WTC11 (cell line): ENCODE measurements at regions not wholly inside any gene's neighbourhood (a gene's known extent, or its start where the extent isn't known, plus 50 kb on each side); places are given as distances from the start of the nearest gene placed in this dataset.
"Not testable (repeated sequence)": the region's sequence is repeated elsewhere in the genome, so short reads cannot be mapped to it uniquely, and the experiment has no call there.

Experiments used
- ATF3 ChIP-seq: sonication (generic); formaldehyde crosslinking; conservative IDR thresholded peaks from 2 replicates; pipeline ENCODE4 v1.8.1; 2022; ENCODE audit warnings: mild to moderate bottlenecking, missing genetic modification reagents
- CTCF ChIP-seq: fragments of 200-600 bp; IDR thresholded peaks from 2 replicates; pipeline ENCODE4 v1.8.0; 2022; ENCODE audit warnings: antibody characterized with exemption
- MXD4 ChIP-seq: fragments of 250-450 bp; sonication (Bioruptor Pico); IDR thresholded peaks from 2 replicates; pipeline ENCODE4 v1.8.0; 2021; ENCODE audit warnings: mild to moderate bottlenecking, moderate library complexity, borderline replicate concordance
- NR2C2 ChIP-seq: sonication (generic); formaldehyde crosslinking; IDR thresholded peaks from 2 replicates; pipeline ENCODE4 v1.8.0; 2022; ENCODE audit warnings: mild to moderate bottlenecking, missing genetic modification reagents
- OVOL2 ChIP-seq: fragments of 250-450 bp; sonication (Bioruptor Pico); IDR thresholded peaks from 2 replicates; pipeline ENCODE4 v1.9.0; 2021; ENCODE audit warnings: mild to moderate bottlenecking, borderline replicate concordance
- PREB ChIP-seq: sonication (generic); formaldehyde crosslinking; IDR thresholded peaks from 2 replicates; pipeline ENCODE4 v1.8.1; 2022; ENCODE audit warnings: mild to moderate bottlenecking, missing genetic modification reagents, moderate library complexity, borderline replicate concordance
- TEAD4 ChIP-seq: sonication (generic); formaldehyde crosslinking; IDR thresholded peaks from 2 replicates; pipeline ENCODE4 v1.8.0; 2022; ENCODE audit warnings: mild to moderate bottlenecking, missing genetic modification reagents
- USF2 ChIP-seq: sonication (generic); formaldehyde crosslinking; IDR thresholded peaks from 2 replicates; pipeline ENCODE4 v1.8.1; 2023; ENCODE audit warnings: mild to moderate bottlenecking, missing genetic modification reagents, moderate library complexity
- ZBTB21 ChIP-seq: sonication (generic); formaldehyde crosslinking; IDR thresholded peaks from 2 replicates; pipeline ENCODE4 v1.8.1; 2023; ENCODE audit warnings: mild to moderate bottlenecking, missing genetic modification reagents, borderline replicate concordance
- TF ChIP-seq, protein P1 (sequence below): sonication (generic); formaldehyde crosslinking; IDR thresholded peaks from 2 replicates; pipeline ENCODE4 v1.8.0; 2022; ENCODE audit warnings: mild to moderate bottlenecking, missing genetic modification reagents
- TF ChIP-seq, protein P2 (sequence below): sonication (generic); formaldehyde crosslinking; IDR thresholded peaks from 2 replicates; pipeline ENCODE4 v1.8.1; 2022; ENCODE audit warnings: low read depth, missing genetic modification reagents, borderline replicate concordance

GRCh38 chr1:146487555-146487954 lies 258.7 kb upstream of the NOTCH2NLA start:
- TF ChIP-seq, protein P1, sequence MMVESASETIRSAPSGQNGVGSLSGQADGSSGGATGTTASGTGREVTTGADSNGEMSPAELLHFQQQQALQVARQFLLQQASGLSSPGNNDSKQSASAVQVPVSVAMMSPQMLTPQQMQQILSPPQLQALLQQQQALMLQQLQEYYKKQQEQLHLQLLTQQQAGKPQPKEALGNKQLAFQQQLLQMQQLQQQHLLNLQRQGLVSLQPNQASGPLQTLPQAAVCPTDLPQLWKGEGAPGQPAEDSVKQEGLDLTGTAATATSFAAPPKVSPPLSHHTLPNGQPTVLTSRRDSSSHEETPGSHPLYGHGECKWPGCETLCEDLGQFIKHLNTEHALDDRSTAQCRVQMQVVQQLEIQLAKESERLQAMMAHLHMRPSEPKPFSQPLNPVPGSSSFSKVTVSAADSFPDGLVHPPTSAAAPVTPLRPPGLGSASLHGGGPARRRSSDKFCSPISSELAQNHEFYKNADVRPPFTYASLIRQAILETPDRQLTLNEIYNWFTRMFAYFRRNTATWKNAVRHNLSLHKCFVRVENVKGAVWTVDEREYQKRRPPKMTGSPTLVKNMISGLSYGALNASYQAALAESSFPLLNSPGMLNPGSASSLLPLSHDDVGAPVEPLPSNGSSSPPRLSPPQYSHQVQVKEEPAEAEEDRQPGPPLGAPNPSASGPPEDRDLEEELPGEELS (CRISPR knock-in tag): not testable (repeated sequence)
- TF ChIP-seq CTCF; ZBTB21 (CRISPR knock-in tag); ATF3 (CRISPR knock-in tag); OVOL2 (CRISPR knock-in tag); PREB (CRISPR knock-in tag); TEAD4 (CRISPR knock-in tag); USF2 (CRISPR knock-in tag); NR2C2; MXD4: not testable (repeated sequence)
- TF ChIP-seq, protein P2, sequence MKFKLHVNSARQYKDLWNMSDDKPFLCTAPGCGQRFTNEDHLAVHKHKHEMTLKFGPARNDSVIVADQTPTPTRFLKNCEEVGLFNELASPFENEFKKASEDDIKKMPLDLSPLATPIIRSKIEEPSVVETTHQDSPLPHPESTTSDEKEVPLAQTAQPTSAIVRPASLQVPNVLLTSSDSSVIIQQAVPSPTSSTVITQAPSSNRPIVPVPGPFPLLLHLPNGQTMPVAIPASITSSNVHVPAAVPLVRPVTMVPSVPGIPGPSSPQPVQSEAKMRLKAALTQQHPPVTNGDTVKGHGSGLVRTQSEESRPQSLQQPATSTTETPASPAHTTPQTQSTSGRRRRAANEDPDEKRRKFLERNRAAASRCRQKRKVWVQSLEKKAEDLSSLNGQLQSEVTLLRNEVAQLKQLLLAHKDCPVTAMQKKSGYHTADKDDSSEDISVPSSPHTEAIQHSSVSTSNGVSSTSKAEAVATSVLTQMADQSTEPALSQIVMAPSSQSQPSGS (CRISPR knock-in tag): not testable (repeated sequence)
